Stimulated activated CD8-positive, alpha-beta memory T cell treated with anti-CD3 and anti-CD28 coated beads, Interleukin-7, amount 100 ng/mL, for 1 hour (primary cell): ENCODE measurements at regions not wholly inside any gene's neighbourhood (a gene's known extent, or its start where the extent isn't known, plus 50 kb on each side); places are given as distances from the start of the nearest gene placed in this dataset.

Experiments used
- DNase-seq, 2 donors: peaks; one replicate each; pipeline ENCODE4 v3.0.0-alpha.2; 2020; ENCODE audit warnings: low read depth in 2 of 2

- DNase-seq = no peak
Measured at GRCh38 chr18:41370740-41371139, 584.3 kb upstream of the PIK3C3 start.

GRCh38 chr18:41357708-41358107, 597.3 kb upstream of the PIK3C3 start:
- no peak for DNase-seq

GRCh38 chr18:41353777-41354528, 601.1 kb upstream of the PIK3C3 start:
- DNase-seq = no peak

GRCh38 chr18:41351430-41351829, 603.6 kb upstream of the PIK3C3 start:
- no peak for DNase-seq

- DNase-seq = no peak
Measured at GRCh38 chr18:41347057-41347456, 608.0 kb upstream of the PIK3C3 start.

GRCh38 chr18:41343808-41344207, 611.2 kb upstream of the PIK3C3 start:
- no peak for DNase-seq

GRCh38 chr18:41338341-41338740, 616.7 kb upstream of the PIK3C3 start:
- no peak for DNase-seq

- DNase-seq = no peak
Measured at GRCh38 chr18:41331661-41332060, 623.4 kb upstream of the PIK3C3 start.

- no peak for DNase-seq
Measured at GRCh38 chr18:41326311-41326710, 628.7 kb upstream of the PIK3C3 start.

GRCh38 chr18:41324934-41325333, 630.1 kb upstream of the PIK3C3 start:
- no peak for DNase-seq

GRCh38 chr18:41324020-41324791, 630.8 kb upstream of the PIK3C3 start:
- no peak for DNase-seq

- no peak for DNase-seq
Measured at GRCh38 chr18:41323044-41323443, 632.0 kb upstream of the PIK3C3 start.

- no peak for DNase-seq
Measured at GRCh38 chr18:41320100-41320499, 634.9 kb upstream of the PIK3C3 start.

GRCh38 chr18:41315134-41315533, 639.9 kb upstream of the PIK3C3 start:
- DNase-seq = no peak

GRCh38 chr18:41311571-41312547, 643.2 kb upstream of the PIK3C3 start:
- DNase-seq = no peak

- no peak for DNase-seq
Measured at GRCh38 chr18:41297740-41298139, 657.3 kb upstream of the PIK3C3 start.

GRCh38 chr18:41269294-41269693, 685.7 kb upstream of the PIK3C3 start:
- no peak for DNase-seq

- DNase-seq = no peak
Measured at GRCh38 chr18:41268271-41268670, 686.8 kb upstream of the PIK3C3 start.

GRCh38 chr18:41266616-41267015, 688.4 kb upstream of the PIK3C3 start:
- no peak for DNase-seq

GRCh38 chr18:41266204-41266603, 688.8 kb upstream of the PIK3C3 start:
- no peak for DNase-seq

GRCh38 chr18:41265047-41265446, 690.0 kb upstream of the PIK3C3 start:
- DNase-seq = no peak

- DNase-seq = no peak
Measured at GRCh38 chr18:41263956-41264355, 691.1 kb upstream of the PIK3C3 start.
